ENCODE measurements at regions not wholly inside any gene's neighbourhood (a gene's known extent, or its start where the extent isn't known, plus 50 kb on each side); places are given as distances from the start of the nearest gene placed in this dataset.
"Not testable (repeated sequence)": the region's sequence is repeated elsewhere in the genome, so short reads cannot be mapped to it uniquely, and the experiment has no call there.

DNA sequence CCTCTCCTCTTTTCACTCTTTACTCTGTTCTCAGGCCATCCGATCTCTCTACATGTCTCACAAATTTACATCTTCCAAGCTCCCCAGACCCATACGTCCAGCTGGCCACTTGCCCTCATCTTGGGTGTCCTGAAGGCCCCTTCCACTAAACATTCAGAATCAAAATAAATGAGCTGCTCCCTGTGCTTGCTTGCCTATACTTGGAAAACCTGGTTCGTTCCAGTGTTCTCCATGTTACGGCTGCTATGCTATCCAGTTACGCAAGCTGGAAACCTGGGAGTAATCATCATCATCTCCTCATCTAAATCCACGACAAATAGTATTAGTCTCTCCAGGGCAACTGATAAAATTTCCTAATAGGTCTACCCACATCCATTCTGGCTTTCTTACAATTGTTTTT is 165.0 kb upstream of the FBXL17 start:
- Histone ChIP-seq H3K4me1 (ENCODE audit: control insufficient read depth in 3 of 3, insufficient read depth in 2 of 3, low read depth in 1 of 3, low read length in 2 of 3) (no peaks in the 10 kb centered on the region), H3K36me3 (ENCODE audit: control insufficient read depth in 3 of 3, insufficient read depth in 2 of 3, low read depth in 1 of 3, low read length in 3 of 3) (no peaks in the 10 kb centered on the region), H3K4me3 (ENCODE audit: low read depth in 1 of 3, low read length in 3 of 3) (no peak overlapping the region), H3K9me3 (ENCODE audit: control insufficient read depth in 2 of 2, insufficient read depth in 1 of 2, low read depth in 1 of 2, low read length in 1 of 2) (no peaks in the 10 kb centered on the region), H3K27me3 (ENCODE audit: control insufficient read depth in 3 of 3, insufficient read depth in 3 of 3, low read length in 3 of 3) (no peaks in the 10 kb centered on the region), H3K27ac (ENCODE audit: low read depth in 1 of 3, low read length in 2 of 3) (no peak overlapping the region)
- DNase-seq (no peak), FAIRE-seq (no peak)
- 73 to 86% (median 83%) methylated on average over 6 of the region's 6 CpGs for WGBS, 3 donors

DNA sequence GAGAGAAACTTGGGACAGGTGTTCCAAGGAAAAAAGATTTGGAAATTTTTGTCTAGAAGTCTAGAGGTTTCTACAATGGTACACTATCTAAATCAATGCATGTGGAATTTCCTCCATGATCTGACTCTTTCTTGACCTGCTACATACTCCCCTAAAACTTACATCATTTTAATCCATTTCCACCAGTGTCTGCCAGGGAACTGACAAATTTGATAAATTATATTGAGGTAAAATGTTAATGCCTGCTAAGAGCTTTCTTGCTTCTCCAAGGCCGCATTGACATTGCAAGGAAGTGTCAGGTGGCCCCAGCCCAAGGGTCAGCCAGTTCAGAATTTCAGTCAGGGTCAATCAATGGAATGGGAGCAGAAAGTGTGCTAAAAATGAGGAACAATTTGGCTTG is 163.4 kb upstream of the FBXL17 start:
- DNase-seq (no peak), FAIRE-seq (no peak)
- Histone ChIP-seq H3K27me3 (ENCODE audit: control insufficient read depth in 3 of 3, insufficient read depth in 3 of 3, low read length in 3 of 3) (no peaks in the 10 kb centered on the region), H3K9me3 (ENCODE audit: control insufficient read depth in 2 of 2, insufficient read depth in 1 of 2, low read depth in 1 of 2, low read length in 1 of 2) (no peaks in the 10 kb centered on the region), H3K27ac (ENCODE audit: low read depth in 1 of 3, low read length in 2 of 3) (no peak overlapping the region), H3K36me3 (ENCODE audit: control insufficient read depth in 3 of 3, insufficient read depth in 2 of 3, low read depth in 1 of 3, low read length in 3 of 3) (no peaks in the 10 kb centered on the region), H3K4me1 (ENCODE audit: control insufficient read depth in 3 of 3, insufficient read depth in 2 of 3, low read depth in 1 of 3, low read length in 2 of 3) (no peaks in the 10 kb centered on the region), H3K4me3 (ENCODE audit: low read depth in 1 of 3, low read length in 3 of 3) (no peak overlapping the region)
- WGBS, 3 donors, result 6 to 55% (median 36%) methylated on average over 1 of the region's 1 CpG

DNA sequence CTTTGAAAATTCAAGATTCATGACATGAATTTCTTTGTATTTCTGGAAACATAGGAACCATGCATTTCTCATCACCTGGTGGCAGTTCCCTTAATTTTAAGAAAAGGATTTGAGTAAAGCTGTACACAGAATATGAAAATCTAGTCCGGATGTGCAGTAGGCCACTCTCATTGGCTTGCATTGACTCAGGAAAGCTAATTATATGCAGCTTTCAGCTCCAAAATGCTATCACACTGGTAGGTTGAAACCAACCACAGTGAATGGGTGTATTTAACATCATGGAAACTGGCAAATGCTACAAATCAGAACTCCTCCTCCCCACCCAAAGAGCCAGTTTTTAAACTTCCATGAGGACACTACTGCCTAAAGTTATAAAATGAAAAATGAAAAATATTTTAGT is 161.6 kb upstream of the FBXL17 start:
- Histone ChIP-seq H3K9me3 (ENCODE audit: control insufficient read depth in 2 of 2, insufficient read depth in 1 of 2, low read depth in 1 of 2, low read length in 1 of 2) (no peaks in the 10 kb centered on the region), H3K27ac (ENCODE audit: low read depth in 1 of 3, low read length in 2 of 3) (no peak overlapping the region), H3K4me3 (ENCODE audit: low read depth in 1 of 3, low read length in 3 of 3) (no peak overlapping the region), H3K36me3 (ENCODE audit: control insufficient read depth in 3 of 3, insufficient read depth in 2 of 3, low read depth in 1 of 3, low read length in 3 of 3) (no peaks in the 10 kb centered on the region), H3K27me3 (ENCODE audit: control insufficient read depth in 3 of 3, insufficient read depth in 3 of 3, low read length in 3 of 3) (no peaks in the 10 kb centered on the region), H3K4me1 (ENCODE audit: control insufficient read depth in 3 of 3, insufficient read depth in 2 of 3, low read depth in 1 of 3, low read length in 2 of 3) (no peaks in the 10 kb centered on the region)
- FAIRE-seq (no peak), DNase-seq (no peak)
- 75 to 90% (median 83%) methylated on average over 1 of the region's 1 CpG for WGBS, 3 donors

DNA sequence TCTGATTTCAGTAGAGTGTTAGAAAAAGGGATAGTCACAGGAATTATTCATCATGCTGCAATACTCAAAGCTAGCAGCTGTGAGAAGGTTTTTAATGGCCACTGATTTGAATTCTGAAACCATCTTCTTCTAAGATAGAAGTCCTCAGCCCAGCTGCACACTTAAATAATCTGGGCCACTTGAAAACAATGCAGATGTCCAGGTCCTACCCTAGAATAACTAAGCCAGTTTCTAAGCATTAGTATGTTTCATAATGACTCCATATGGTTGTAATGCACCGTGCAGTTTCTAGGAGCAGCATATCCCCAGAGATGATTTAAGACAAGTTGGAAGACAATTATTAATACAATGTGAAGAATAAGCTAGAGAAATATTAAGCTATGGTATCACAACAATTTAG is 159.9 kb upstream of the FBXL17 start:
- H3K4me3 ChIP-seq (ENCODE audit: low read depth in 1 of 3, low read length in 3 of 3), result no peak overlapping the region
- WGBS, 3 donors, result 74 to 85% (median 83%) methylated on average over 1 of the region's 1 CpG
- no peaks in the 10 kb centered on the region for H3K4me1 ChIP-seq (ENCODE audit: control insufficient read depth in 3 of 3, insufficient read depth in 2 of 3, low read depth in 1 of 3, low read length in 2 of 3)
- no peak for DNase-seq
- H3K9me3 ChIP-seq (ENCODE audit: control insufficient read depth in 2 of 2, insufficient read depth in 1 of 2, low read depth in 1 of 2, low read length in 1 of 2), result no peaks in the 10 kb centered on the region
- H3K27me3 ChIP-seq (ENCODE audit: control insufficient read depth in 3 of 3, insufficient read depth in 3 of 3, low read length in 3 of 3), result no peaks in the 10 kb centered on the region
- FAIRE-seq, result no peak
- H3K36me3 ChIP-seq (ENCODE audit: control insufficient read depth in 3 of 3, insufficient read depth in 2 of 3, low read depth in 1 of 3, low read length in 3 of 3), result no peaks in the 10 kb centered on the region
- no peak overlapping the region for H3K27ac ChIP-seq (ENCODE audit: low read depth in 1 of 3, low read length in 2 of 3)

DNA sequence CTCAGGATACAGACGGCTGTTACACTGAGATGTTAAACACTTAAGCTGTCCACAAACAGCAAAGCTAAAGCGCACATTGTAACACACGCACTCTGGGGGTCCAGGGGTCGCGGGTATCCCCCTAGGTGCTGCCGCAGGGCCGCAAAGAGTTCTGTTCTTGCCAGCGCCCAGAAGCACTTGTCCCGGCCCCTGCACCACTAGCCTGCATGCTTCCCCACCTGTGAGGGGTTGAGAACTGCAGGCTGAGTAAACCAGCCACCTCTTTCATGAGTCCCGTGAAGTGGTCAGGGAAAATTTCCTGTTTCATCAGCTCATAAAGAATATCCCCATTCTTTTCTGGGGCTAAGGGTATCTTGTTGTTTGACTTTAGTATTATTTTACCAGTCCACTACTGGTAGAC is 154.4 kb upstream of the FBXL17 start:
- no peaks in the 10 kb centered on the region for H3K36me3 ChIP-seq (ENCODE audit: control insufficient read depth in 3 of 3, insufficient read depth in 2 of 3, low read depth in 1 of 3, low read length in 3 of 3)
- H3K4me3 ChIP-seq (ENCODE audit: low read depth in 1 of 3, low read length in 3 of 3), result no peak overlapping the region
- peaks cover 0 to 13% of the 10 kb centered on the region in 2 donors for H3K9me3 ChIP-seq (ENCODE audit: control insufficient read depth in 2 of 2, insufficient read depth in 1 of 2, low read depth in 1 of 2, low read length in 1 of 2)
- H3K4me1 ChIP-seq (ENCODE audit: control insufficient read depth in 3 of 3, insufficient read depth in 2 of 3, low read depth in 1 of 3, low read length in 2 of 3), result peaks cover 0 to 11% (median 2%) of the 10 kb centered on the region in 3 donors
- no peak overlapping the region for H3K27ac ChIP-seq (ENCODE audit: low read depth in 1 of 3, low read length in 2 of 3)
- FAIRE-seq (no peak), DNase-seq (no peak)
- H3K27me3 ChIP-seq (ENCODE audit: control insufficient read depth in 3 of 3, insufficient read depth in 3 of 3, low read length in 3 of 3), result no peaks in the 10 kb centered on the region
- WGBS, 3 donors, result 87 to 90% (median 88%) methylated on average over 10 of the region's 10 CpGs

DNA sequence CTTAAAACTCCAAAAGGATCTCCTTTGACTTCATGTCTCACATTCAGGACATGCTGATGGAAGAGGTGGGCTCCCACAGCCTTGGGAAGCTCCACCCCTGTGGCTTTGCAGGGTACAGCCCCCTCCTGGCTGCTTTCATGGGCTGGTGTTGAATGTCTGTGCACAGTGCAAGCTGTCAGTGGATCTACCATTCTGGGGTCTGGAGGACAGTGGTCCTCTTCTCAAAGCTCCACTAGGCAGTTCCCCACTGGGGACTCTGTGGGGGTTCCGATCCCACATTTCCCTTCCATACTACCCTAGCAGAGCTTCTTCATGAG is 150.2 kb upstream of the FBXL17 start:
- Histone ChIP-seq H3K9me3 (ENCODE audit: control insufficient read depth in 2 of 2, insufficient read depth in 1 of 2, low read depth in 1 of 2, low read length in 1 of 2) (peaks cover 0 to 29% of the 10 kb centered on the region in 2 donors), H3K4me1 (ENCODE audit: control insufficient read depth in 3 of 3, insufficient read depth in 2 of 3, low read depth in 1 of 3, low read length in 2 of 3) (peaks cover 0 to 18% (median 3%) of the 10 kb centered on the region in 3 donors)
- not testable (repeated sequence) for H3K27ac ChIP-seq (ENCODE audit: low read depth in 1 of 3, low read length in 2 of 3); FAIRE-seq; H3K36me3 ChIP-seq (ENCODE audit: control insufficient read depth in 3 of 3, insufficient read depth in 2 of 3, low read depth in 1 of 3, low read length in 3 of 3); H3K4me3 ChIP-seq (ENCODE audit: low read depth in 1 of 3, low read length in 3 of 3); DNase-seq; H3K27me3 ChIP-seq (ENCODE audit: control insufficient read depth in 3 of 3, insufficient read depth in 3 of 3, low read length in 3 of 3)
- 100% methylated on average over 1 of the region's 1 CpG for WGBS, 3 donors

DNA sequence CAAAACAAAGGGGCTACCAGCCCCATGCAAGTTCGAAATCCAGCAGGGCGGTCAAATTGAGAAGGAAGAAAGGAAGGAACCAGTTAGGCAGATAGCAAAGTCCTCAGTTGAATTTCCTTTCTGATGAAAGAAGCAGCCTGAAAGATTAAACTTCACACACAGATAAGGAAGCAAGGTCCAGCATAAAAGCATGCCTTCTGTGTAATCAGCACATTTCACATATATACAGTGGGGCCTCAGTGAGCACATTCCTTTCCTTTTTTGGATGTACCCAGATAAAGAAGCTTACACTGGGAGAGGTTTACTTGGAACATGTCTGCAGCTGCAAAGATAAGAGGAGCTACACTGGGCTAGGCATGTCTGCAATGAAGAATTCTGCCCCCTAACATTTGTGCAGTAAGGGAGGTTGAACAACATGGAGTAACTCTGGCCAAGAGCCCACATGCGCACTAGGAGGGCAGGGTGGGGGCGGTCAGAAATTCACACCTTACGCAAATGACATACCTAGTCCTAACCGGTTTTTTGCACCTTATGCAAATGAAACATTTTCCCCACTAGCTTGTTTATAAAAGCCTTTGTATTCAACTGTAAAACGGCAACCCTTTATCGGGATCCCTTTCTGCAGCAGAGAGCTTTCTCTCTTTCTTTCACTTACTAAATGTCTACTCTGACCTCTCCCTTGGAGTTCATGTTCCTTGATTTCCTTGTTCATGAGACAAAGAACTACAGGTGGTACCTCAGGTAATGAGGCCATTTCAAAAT is 149.7 kb upstream of the FBXL17 start:
- H3K27me3 ChIP-seq (ENCODE audit: control insufficient read depth in 3 of 3, insufficient read depth in 3 of 3, low read length in 3 of 3), result no peaks in the 10 kb centered on the region
- peak; percentile 58 to 90 for DNase-seq
- H3K4me3 ChIP-seq (ENCODE audit: low read depth in 1 of 3, low read length in 3 of 3), result no peak overlapping the region
- peaks cover 0 to 18% (median 3%) of the 10 kb centered on the region in 3 donors for H3K4me1 ChIP-seq (ENCODE audit: control insufficient read depth in 3 of 3, insufficient read depth in 2 of 3, low read depth in 1 of 3, low read length in 2 of 3)
- 36 to 68% (median 46%) methylated on average over 8 of the region's 8 CpGs for WGBS, 3 donors
- no peak for FAIRE-seq
- peak overlapping the region in 1 of 3 donors; percentile 43 for H3K27ac ChIP-seq (ENCODE audit: low read depth in 1 of 3, low read length in 2 of 3)
- no peaks in the 10 kb centered on the region for H3K36me3 ChIP-seq (ENCODE audit: control insufficient read depth in 3 of 3, insufficient read depth in 2 of 3, low read depth in 1 of 3, low read length in 3 of 3)
- peaks cover 0 to 29% of the 10 kb centered on the region in 2 donors for H3K9me3 ChIP-seq (ENCODE audit: control insufficient read depth in 2 of 2, insufficient read depth in 1 of 2, low read depth in 1 of 2, low read length in 1 of 2)

DNA sequence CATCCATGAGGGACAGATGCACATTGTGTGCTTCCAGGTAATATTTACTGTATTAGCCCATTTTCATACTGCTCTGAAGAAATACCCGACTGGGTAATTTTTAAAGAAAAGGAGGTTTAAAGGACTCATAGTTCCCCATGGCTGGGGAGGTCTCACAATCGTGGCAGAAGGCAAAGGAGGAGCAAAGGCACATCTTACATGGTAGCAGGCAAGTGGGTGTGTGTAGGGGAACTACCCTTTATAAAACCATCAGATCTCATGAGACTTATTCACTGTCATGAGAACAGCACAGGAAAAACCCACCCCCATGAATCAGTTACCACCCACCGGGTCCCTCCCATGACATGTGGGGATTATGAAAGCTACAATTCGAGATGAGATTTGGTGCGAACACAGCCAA is 148.8 kb upstream of the FBXL17 start:
- no peak for FAIRE-seq

DNA sequence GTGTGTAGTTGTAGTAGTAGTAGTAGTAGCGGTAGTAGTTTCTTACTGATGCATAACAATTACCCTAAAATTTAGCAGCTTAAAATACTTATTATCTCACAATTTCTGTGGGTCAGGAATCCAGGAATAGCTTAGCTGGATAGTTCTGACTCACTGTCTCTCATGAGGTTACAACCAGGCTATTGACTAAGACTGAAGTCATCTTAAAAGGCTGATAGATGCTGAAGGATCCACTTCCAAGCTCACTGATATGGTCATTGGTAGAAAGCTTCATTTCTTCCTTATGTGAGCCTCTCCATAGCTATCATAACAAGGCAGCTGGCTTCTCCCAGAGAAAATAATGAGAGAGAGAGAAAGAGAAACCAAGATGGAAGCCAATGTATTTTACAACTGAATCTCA is 147.5 kb upstream of the FBXL17 start:
- H3K9me3 ChIP-seq (ENCODE audit: control insufficient read depth in 2 of 2, insufficient read depth in 1 of 2, low read depth in 1 of 2, low read length in 1 of 2), result peaks cover 0 to 38% of the 10 kb centered on the region in 2 donors
- 4 to 39% (median 7%) methylated on average over 1 of the region's 1 CpG for WGBS, 3 donors
- DNase-seq (no peak), FAIRE-seq (no peak)
- H3K4me3 ChIP-seq (ENCODE audit: low read depth in 1 of 3, low read length in 3 of 3), result no peak overlapping the region
- no peak overlapping the region for H3K27ac ChIP-seq (ENCODE audit: low read depth in 1 of 3, low read length in 2 of 3)
- no peaks in the 10 kb centered on the region for H3K36me3 ChIP-seq (ENCODE audit: control insufficient read depth in 3 of 3, insufficient read depth in 2 of 3, low read depth in 1 of 3, low read length in 3 of 3)
- no peaks in the 10 kb centered on the region for H3K27me3 ChIP-seq (ENCODE audit: control insufficient read depth in 3 of 3, insufficient read depth in 3 of 3, low read length in 3 of 3)
- H3K4me1 ChIP-seq (ENCODE audit: control insufficient read depth in 3 of 3, insufficient read depth in 2 of 3, low read depth in 1 of 3, low read length in 2 of 3), result peaks cover 0 to 18% (median 3%) of the 10 kb centered on the region in 3 donors

More for the DNA sequence above, 148.8 kb upstream of the FBXL17 start:
- 90 to 93% (median 90%) methylated on average over 5 of the region's 5 CpGs for WGBS, 3 donors
- DNase-seq, result no peak
- Histone ChIP-seq H3K27ac (ENCODE audit: low read depth in 1 of 3, low read length in 2 of 3) (peak overlapping the region in 2 of 3 donors; percentile 43 to 51), H3K4me3 (ENCODE audit: low read depth in 1 of 3, low read length in 3 of 3) (no peak overlapping the region), H3K36me3 (ENCODE audit: control insufficient read depth in 3 of 3, insufficient read depth in 2 of 3, low read depth in 1 of 3, low read length in 3 of 3) (no peaks in the 10 kb centered on the region), H3K4me1 (ENCODE audit: control insufficient read depth in 3 of 3, insufficient read depth in 2 of 3, low read depth in 1 of 3, low read length in 2 of 3) (peaks cover 0 to 18% (median 3%) of the 10 kb centered on the region in 3 donors), H3K27me3 (ENCODE audit: control insufficient read depth in 3 of 3, insufficient read depth in 3 of 3, low read length in 3 of 3) (no peaks in the 10 kb centered on the region), H3K9me3 (ENCODE audit: control insufficient read depth in 2 of 2, insufficient read depth in 1 of 2, low read depth in 1 of 2, low read length in 1 of 2) (peaks cover 0 to 37% of the 10 kb centered on the region in 2 donors)

Data from small intestine (tissue), 7 donors.